Glutamatergic neuron (in vitro differentiated cells): ENCODE measurements at regions not wholly inside any gene's neighbourhood (a gene's known extent, or its start where the extent isn't known, plus 50 kb on each side); places are given as distances from the start of the nearest gene placed in this dataset.

ENCODE experiments used
- DNase-seq: peaks from one replicate; pipeline ENCODE4 v3.0.0; 2022
- H3K27ac Mint-ChIP-seq: one replicate; pipeline ENCODE4 v1.8.0; 2020; ENCODE audit warnings: mild to moderate bottlenecking, mixed read lengths, inconsistent platforms; ENCODE audit not compliant: unreplicated experiment
- H3K27me3 Mint-ChIP-seq: one replicate; pipeline ENCODE4 v1.8.0; 2020; ENCODE audit warnings: mild to moderate bottlenecking, moderate library complexity, mixed read lengths, inconsistent platforms; ENCODE audit not compliant: unreplicated experiment
- H3K36me3 Mint-ChIP-seq: one replicate; pipeline ENCODE4 v1.8.0; 2020; ENCODE audit warnings: mild to moderate bottlenecking, mixed read lengths, inconsistent platforms; ENCODE audit not compliant: unreplicated experiment
- H3K4me1 Mint-ChIP-seq: one replicate; pipeline ENCODE4 v1.8.0; 2020; ENCODE audit warnings: mild to moderate bottlenecking, low read depth, mixed read lengths, inconsistent platforms; ENCODE audit not compliant: unreplicated experiment
- H3K4me3 Mint-ChIP-seq: one replicate; pipeline ENCODE4 v1.8.0; 2020; ENCODE audit warnings: mild to moderate bottlenecking, mixed read lengths, inconsistent platforms; ENCODE audit not compliant: unreplicated experiment
- H3K9me3 Mint-ChIP-seq: one replicate; pipeline ENCODE4 v1.8.0; 2020; ENCODE audit warnings: mild to moderate bottlenecking, moderate library complexity, mixed read lengths, inconsistent platforms; ENCODE audit not compliant: unreplicated experiment
- CTCF ChIP-seq: fragments of 200-600 bp; sonication (generic); IDR thresholded peaks from one replicate; pipeline ENCODE4 v1.5.0; 2021; ENCODE audit not compliant: partially characterized antibody, unreplicated experiment

GRCh38 chr7:156094350-156095146, 282.3 kb upstream of the SHH start:
- TF ChIP-seq CTCF: no peak
- H3K27me3 Mint-ChIP-seq: peaks cover 4% of the 10 kb centered on the region
- no peak for DNase-seq
- H3K9me3 Mint-ChIP-seq: no peaks in the 10 kb centered on the region
- H3K36me3 Mint-ChIP-seq: no peaks in the 10 kb centered on the region
- no peaks in the 10 kb centered on the region for H3K4me1 Mint-ChIP-seq
- H3K4me3 Mint-ChIP-seq: no peak overlapping the region
- no peak overlapping the region for H3K27ac Mint-ChIP-seq

GRCh38 chr7:156092307-156092706, 280.0 kb upstream of the SHH start:
- Mint-ChIP-seq H3K36me3 (no peaks in the 10 kb centered on the region), H3K9me3 (no peaks in the 10 kb centered on the region), H3K27me3 (peaks cover 6% of the 10 kb centered on the region), H3K4me3 (no peak overlapping the region), H3K4me1 (no peaks in the 10 kb centered on the region), H3K27ac (no peak overlapping the region)
- no peak for TF ChIP-seq CTCF
- no peak for DNase-seq

- Mint-ChIP-seq H3K4me1 (no peaks in the 10 kb centered on the region), H3K27ac (no peak overlapping the region), H3K4me3 (no peak overlapping the region), H3K9me3 (no peaks in the 10 kb centered on the region), H3K27me3 (peaks cover 6% of the 10 kb centered on the region), H3K36me3 (no peaks in the 10 kb centered on the region)
- DNase-seq: no peak
- no peak for TF ChIP-seq CTCF
Measured at GRCh38 chr7:156091519-156092080, 279.3 kb upstream of the SHH start.

- no peak for TF ChIP-seq CTCF
- Mint-ChIP-seq H3K27me3 (peaks cover 6% of the 10 kb centered on the region), H3K36me3 (no peaks in the 10 kb centered on the region), H3K27ac (no peak overlapping the region), H3K4me3 (no peak overlapping the region), H3K9me3 (no peaks in the 10 kb centered on the region), H3K4me1 (no peaks in the 10 kb centered on the region)
- no peak for DNase-seq
Measured at GRCh38 chr7:156090988-156091387, 278.7 kb upstream of the SHH start.

- H3K4me1 Mint-ChIP-seq: no peaks in the 10 kb centered on the region
- no peak overlapping the region for H3K27ac Mint-ChIP-seq
- H3K4me3 Mint-ChIP-seq: no peak overlapping the region
- H3K36me3 Mint-ChIP-seq: no peaks in the 10 kb centered on the region
- TF ChIP-seq CTCF: no peak
- H3K9me3 Mint-ChIP-seq: no peaks in the 10 kb centered on the region
- peaks cover 4% of the 10 kb centered on the region for H3K27me3 Mint-ChIP-seq
- DNase-seq: no peak
Measured at GRCh38 chr7:156089222-156089621, 277.0 kb upstream of the SHH start.
